GM06990 (cell line): ENCODE measurements at regions not wholly inside any gene's neighbourhood (a gene's known extent, or its start where the extent isn't known, plus 50 kb on each side); places are given as distances from the start of the nearest gene placed in this dataset.

Experiments
- DNase-seq: peaks from one replicate; pipeline ENCODE4 v3.0.0-alpha.2; 2011; ENCODE audit not compliant: insufficient read length; ENCODE audit errors: extremely low read depth
- H3K27me3 ChIP-seq: replicated peaks from 2 replicates; pipeline ENCODE4 v1.6.0; 2011; ENCODE audit warnings: low read length; ENCODE audit not compliant: control insufficient read depth, insufficient read depth
- H3K36me3 ChIP-seq: 2 replicates; pipeline ENCODE4 v1.5.1; 2011; ENCODE audit warnings: low read length; ENCODE audit not compliant: control insufficient read depth, insufficient read depth
- H3K4me3 ChIP-seq: replicated peaks from 2 replicates; pipeline ENCODE4 v1.5.1; 2011; ENCODE audit warnings: low read depth, mild to moderate bottlenecking, control low read depth, low read length
- CTCF ChIP-seq: IDR thresholded peaks from 2 replicates; pipeline ENCODE4 v1.5.1; 2011; ENCODE audit warnings: low read length, control low read depth, mild to moderate bottlenecking, inconsistent platforms; ENCODE audit not compliant: insufficient read depth, poor library complexity, severe bottlenecking

DNA sequence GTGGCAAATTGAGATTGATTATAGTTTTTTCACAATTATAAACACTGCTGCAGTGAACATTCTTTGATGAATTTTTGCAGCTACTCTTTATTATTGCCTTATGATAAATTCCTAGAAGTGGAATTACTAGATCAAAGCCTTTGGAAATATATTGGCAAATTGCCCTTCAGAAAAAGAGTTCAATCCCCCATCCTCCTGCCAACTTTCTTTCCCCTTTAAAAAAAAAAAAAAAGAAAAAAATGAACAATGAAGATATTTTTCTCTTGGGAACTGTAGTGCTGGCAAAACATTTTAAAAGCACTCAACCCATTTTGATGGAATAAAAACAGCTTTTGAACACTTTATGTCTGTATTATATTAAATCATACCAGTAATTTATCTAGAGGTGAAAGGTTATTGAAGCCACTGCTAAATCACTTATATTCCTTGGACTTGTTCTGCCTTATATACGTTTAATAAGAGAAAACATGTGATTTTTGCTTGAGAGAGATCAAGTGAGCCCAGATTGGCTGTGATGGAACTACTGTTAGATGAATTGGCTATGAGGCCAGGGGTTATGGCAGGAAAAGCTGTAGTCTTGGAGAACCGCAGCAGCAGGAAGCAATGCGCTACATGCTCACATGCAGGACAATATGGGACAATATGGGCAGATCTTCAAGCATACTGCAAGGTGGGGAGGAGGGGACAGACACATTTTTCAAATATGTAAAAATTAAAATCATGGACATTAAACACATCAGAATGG lies 212.8 kb upstream of the C2CD4B start:
- no peak for TF ChIP-seq CTCF
- DNase-seq = no peak
- Histone ChIP-seq H3K36me3 (no peaks in the 10 kb centered on the region), H3K27me3 (no peaks in the 10 kb centered on the region; the same call in 1 of the 2 replicates), H3K4me3 (no peak overlapping the region)

- H3K36me3 ChIP-seq = no peaks in the 10 kb centered on the region
- no peak for DNase-seq
- no peaks in the 10 kb centered on the region for H3K27me3 ChIP-seq
- H3K4me3 ChIP-seq = no peak overlapping the region
- TF ChIP-seq CTCF = no peak
Observed at GRCh38 chr15:62378772-62379498, 213.8 kb upstream of the C2CD4B start.

DNA sequence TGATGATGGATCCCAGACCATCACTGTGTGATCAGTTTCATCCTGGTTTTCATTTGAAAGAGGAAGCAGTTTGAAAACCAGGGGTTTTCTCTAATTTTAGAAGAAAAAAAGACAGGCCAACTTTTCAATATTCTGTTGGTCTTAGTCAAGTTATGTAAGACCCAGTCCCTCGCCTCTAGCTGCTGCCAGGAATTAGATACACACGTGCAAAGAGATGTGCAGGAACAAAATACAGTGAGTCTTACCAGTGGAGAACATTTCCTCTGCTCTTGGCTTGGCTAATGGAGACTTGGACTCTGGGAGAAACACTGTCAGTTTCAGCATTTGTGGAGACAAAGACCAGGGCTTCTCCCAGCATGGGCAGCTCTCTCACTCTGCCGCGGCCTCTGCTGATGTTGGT lies 214.9 kb upstream of the C2CD4B start:
- no peak for DNase-seq
- TF ChIP-seq CTCF = no peak

DNA sequence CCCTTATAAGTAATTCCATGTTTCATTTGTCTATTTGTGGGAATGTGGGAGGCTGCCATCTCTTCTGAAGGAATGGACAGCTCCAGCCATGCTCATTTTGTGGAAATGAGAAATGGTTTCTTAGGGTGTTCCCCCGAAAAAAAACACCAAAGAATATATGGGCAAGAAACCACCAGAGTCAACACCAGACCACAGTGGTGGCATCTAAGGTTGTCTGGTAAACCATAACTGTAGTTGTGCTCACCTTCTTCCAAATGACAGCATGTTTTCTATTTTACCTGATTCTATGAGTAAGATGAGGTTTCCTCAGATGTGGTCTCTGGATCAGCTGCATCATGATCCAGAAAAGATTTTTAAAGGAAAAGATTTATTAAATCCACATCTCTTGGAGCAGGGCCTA lies 217.0 kb upstream of the C2CD4B start:
- no peaks in the 10 kb centered on the region for H3K36me3 ChIP-seq
- no peaks in the 10 kb centered on the region for H3K27me3 ChIP-seq
- no peak overlapping the region for H3K4me3 ChIP-seq
- TF ChIP-seq CTCF = no peak
- DNase-seq = no peak

More for the DNA sequence above, 214.9 kb upstream of the C2CD4B start:
- Histone ChIP-seq H3K36me3 (no peaks in the 10 kb centered on the region), H3K4me3 (no peak overlapping the region), H3K27me3 (no peaks in the 10 kb centered on the region)

DNA sequence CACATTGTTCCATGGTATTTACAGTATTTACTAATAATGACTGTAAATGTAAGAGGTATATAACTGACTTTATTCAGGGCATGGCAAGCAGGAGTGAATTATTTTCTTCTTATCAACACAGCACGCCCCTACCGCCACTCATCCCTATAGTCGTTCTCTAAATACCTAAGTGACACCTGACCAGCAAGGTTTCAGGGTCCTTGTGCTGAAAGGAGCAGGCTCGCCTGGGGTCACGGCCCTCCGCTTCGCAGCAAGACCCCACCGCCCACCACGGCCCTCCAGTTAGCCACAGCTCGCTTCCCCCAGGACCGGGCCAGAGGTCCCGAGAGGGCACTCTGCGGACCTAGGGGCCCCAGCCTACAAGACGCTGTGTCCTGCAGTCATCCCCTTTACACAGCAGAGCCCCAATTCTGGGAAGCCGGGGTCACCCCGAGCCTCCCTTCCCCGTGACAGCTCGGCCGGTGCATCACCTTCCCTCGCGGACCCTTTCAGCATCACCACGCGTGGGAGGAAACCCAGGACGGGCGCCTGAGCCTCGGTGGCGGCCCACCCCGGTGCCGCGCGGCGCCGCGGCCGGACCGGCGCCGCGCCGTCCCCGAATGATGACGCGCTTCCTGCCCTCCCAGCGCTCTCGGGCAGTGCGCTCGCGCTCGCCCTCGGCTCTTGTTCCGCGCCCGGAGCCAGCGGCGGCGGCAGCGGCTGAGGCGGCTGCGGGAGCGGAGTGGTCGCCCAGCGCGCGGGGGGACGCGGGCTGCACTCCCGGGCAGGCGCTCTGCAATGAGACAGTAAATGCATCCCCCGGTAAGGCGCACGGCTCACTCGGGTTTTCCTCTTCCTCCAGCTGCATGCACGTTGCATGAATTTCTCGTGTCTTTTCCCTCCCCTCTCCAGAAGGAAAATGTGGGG lies 225.1 kb upstream of the C2CD4B start, which contains the start of gene TLN2:
Gene TLN2 (plus strand): TSS at position 666 of the 906 bp plus-strand sequence.
- Histone ChIP-seq H3K4me3 (peak within 1 kb of the TSS; percentile 98), H3K27me3 (no peaks in the 10 kb centered on the region; the same call in 1 of the 2 replicates), H3K36me3 (no peaks in the 10 kb centered on the region)
- DNase-seq = peak; percentile 83
- no peak for TF ChIP-seq CTCF
